ENCODE measurements at regions not wholly inside any gene's neighbourhood (a gene's known extent, or its start where the extent isn't known, plus 50 kb on each side); places are given as distances from the start of the nearest gene placed in this dataset.

GRCh38 chrX:69107747-69108401, 57.4 kb downstream of the PJA1 start:
- TF ChIP-seq CTCF (IDR thresholded peaks at IDR 0.05) (no peak), POLR2A (IDR thresholded peaks at IDR 0.05) (no peak)

Measured in stomach (tissue), 4 donors.